ENCODE measurements at regions not wholly inside any gene's neighbourhood (a gene's known extent, or its start where the extent isn't known, plus 50 kb on each side); places are given as distances from the start of the nearest gene placed in this dataset.

GRCh38 chr3:41095702-41096101 lies 103.6 kb upstream of the CTNNB1 start:
- no peaks in the 10 kb centered on the region for H3K9me3 Mint-ChIP-seq
- CTCF ChIA-PET, result no interaction called here
- no peaks in the 10 kb centered on the region for H3K4me1 Mint-ChIP-seq
- H3K4me3 Mint-ChIP-seq, result no peak overlapping the region
- POLR2A ChIA-PET, result no interaction called here
- H3K27me3 Mint-ChIP-seq, result no peaks in the 10 kb centered on the region
- no peak for DNase-seq
- H3K27ac Mint-ChIP-seq, result no peak overlapping the region
- H3K36me3 Mint-ChIP-seq (ENCODE audit: low read depth), result no peaks in the 10 kb centered on the region

- ChIA-PET POLR2A (no interaction called here), CTCF (no interaction called here)
- no peaks in the 10 kb centered on the region for H3K36me3 Mint-ChIP-seq (ENCODE audit: low read depth)
- H3K4me1 Mint-ChIP-seq, result no peaks in the 10 kb centered on the region
- no peak overlapping the region for H3K27ac Mint-ChIP-seq
- no peaks in the 10 kb centered on the region for H3K9me3 Mint-ChIP-seq
- no peaks in the 10 kb centered on the region for H3K27me3 Mint-ChIP-seq
- no peak overlapping the region for H3K4me3 Mint-ChIP-seq
- DNase-seq, result no peak
These were observed 101.3 kb upstream of the CTNNB1 start for GRCh38 chr3:41097896-41098496.

GRCh38 chr3:41101231-41101630 lies 98.1 kb upstream of the CTNNB1 start:
- ChIA-PET CTCF (no interaction called here), POLR2A (no interaction called here)
- H3K4me1 Mint-ChIP-seq, result no peaks in the 10 kb centered on the region
- H3K4me3 Mint-ChIP-seq, result no peak overlapping the region
- H3K27me3 Mint-ChIP-seq, result no peaks in the 10 kb centered on the region
- no peak for DNase-seq
- no peaks in the 10 kb centered on the region for H3K36me3 Mint-ChIP-seq (ENCODE audit: low read depth)
- H3K9me3 Mint-ChIP-seq, result no peaks in the 10 kb centered on the region
- no peak overlapping the region for H3K27ac Mint-ChIP-seq

GRCh38 chr3:41102053-41102556 lies 97.2 kb upstream of the CTNNB1 start:
- POLR2A ChIA-PET, result no interaction called here
- DNase-seq, result no peak
- Mint-ChIP-seq H3K27me3 (peaks cover 1% of the 10 kb centered on the region), H3K9me3 (no peaks in the 10 kb centered on the region), H3K36me3 (ENCODE audit: low read depth) (no peaks in the 10 kb centered on the region), H3K27ac (no peak overlapping the region), H3K4me1 (no peaks in the 10 kb centered on the region), H3K4me3 (no peak overlapping the region)
- CTCF ChIA-PET, result no interaction called here

- Mint-ChIP-seq H3K27ac (no peak overlapping the region), H3K4me1 (no peaks in the 10 kb centered on the region), H3K36me3 (ENCODE audit: low read depth) (no peaks in the 10 kb centered on the region), H3K27me3 (peaks cover 4% of the 10 kb centered on the region), H3K9me3 (no peaks in the 10 kb centered on the region), H3K4me3 (no peak overlapping the region)
- ChIA-PET CTCF (no interaction called here), POLR2A (no interaction called here)
- DNase-seq, result no peak
These were observed 96.6 kb upstream of the CTNNB1 start for GRCh38 chr3:41102750-41103149.

- ChIA-PET POLR2A (no interaction called here), CTCF (no interaction called here)
- Mint-ChIP-seq H3K27me3 (peaks cover 4% of the 10 kb centered on the region), H3K27ac (no peak overlapping the region), H3K36me3 (ENCODE audit: low read depth) (no peaks in the 10 kb centered on the region), H3K9me3 (no peaks in the 10 kb centered on the region), H3K4me1 (no peaks in the 10 kb centered on the region), H3K4me3 (no peak overlapping the region)
- DNase-seq, result no peak
These were observed 96.1 kb upstream of the CTNNB1 start for GRCh38 chr3:41103200-41103599.

GRCh38 chr3:41104147-41104546 lies 95.2 kb upstream of the CTNNB1 start:
- no peaks in the 10 kb centered on the region for H3K4me1 Mint-ChIP-seq
- no peak for DNase-seq
- ChIA-PET POLR2A (interaction anchor here (0.6 kb wide), 1 partner anchor 764 kb away, joined by 3 read pairs; no protein-coding TSS in a partner anchor), CTCF (interaction anchor here (1.3 kb wide), 1 partner anchor 11 kb away, joined by 3 read pairs; no protein-coding TSS in a partner anchor)
- H3K27me3 Mint-ChIP-seq, result peaks cover 4% of the 10 kb centered on the region
- H3K4me3 Mint-ChIP-seq, result no peak overlapping the region
- H3K36me3 Mint-ChIP-seq (ENCODE audit: low read depth), result no peaks in the 10 kb centered on the region
- no peaks in the 10 kb centered on the region for H3K9me3 Mint-ChIP-seq
- H3K27ac Mint-ChIP-seq, result no peak overlapping the region

GRCh38 chr3:41106691-41107090 lies 92.6 kb upstream of the CTNNB1 start:
- Mint-ChIP-seq H3K4me3 (no peak overlapping the region), H3K27ac (no peak overlapping the region), H3K4me1 (no peaks in the 10 kb centered on the region), H3K36me3 (ENCODE audit: low read depth) (no peaks in the 10 kb centered on the region), H3K27me3 (peaks cover 4% of the 10 kb centered on the region), H3K9me3 (no peaks in the 10 kb centered on the region)
- DNase-seq, result no peak
- CTCF ChIA-PET, result no interaction called here
- POLR2A ChIA-PET, result no interaction called here

GRCh38 chr3:41111011-41111410 lies 88.3 kb upstream of the CTNNB1 start:
- ChIA-PET CTCF (no interaction called here), POLR2A (no interaction called here)
- H3K27ac Mint-ChIP-seq, result no peak overlapping the region
- H3K36me3 Mint-ChIP-seq (ENCODE audit: low read depth), result no peaks in the 10 kb centered on the region
- H3K4me3 Mint-ChIP-seq, result no peak overlapping the region
- peaks cover 4% of the 10 kb centered on the region for H3K27me3 Mint-ChIP-seq
- DNase-seq, result no peak
- H3K4me1 Mint-ChIP-seq, result no peaks in the 10 kb centered on the region
- no peaks in the 10 kb centered on the region for H3K9me3 Mint-ChIP-seq

- H3K9me3 Mint-ChIP-seq, result no peaks in the 10 kb centered on the region
- H3K27me3 Mint-ChIP-seq, result peaks cover 1% of the 10 kb centered on the region
- no peaks in the 10 kb centered on the region for H3K36me3 Mint-ChIP-seq (ENCODE audit: low read depth)
- H3K4me1 Mint-ChIP-seq, result peaks cover 13% of the 10 kb centered on the region
- H3K27ac Mint-ChIP-seq, result no peak overlapping the region
- no peak overlapping the region for H3K4me3 Mint-ChIP-seq
- ChIA-PET CTCF (no interaction called here), POLR2A (no interaction called here)
- DNase-seq, result no peak
These were observed 86.8 kb upstream of the CTNNB1 start for GRCh38 chr3:41112466-41112865.

GRCh38 chr3:41115069-41115468 lies 84.2 kb upstream of the CTNNB1 start:
- no peak overlapping the region for H3K4me3 Mint-ChIP-seq
- H3K27ac Mint-ChIP-seq, result no peak overlapping the region
- POLR2A ChIA-PET, result interaction anchor here (5.1 kb wide), 1 partner anchor 84 kb away, joined by 31 read pairs; the partner anchor contains the start of gene CTNNB1
- H3K4me1 Mint-ChIP-seq, result peaks cover 24% of the 10 kb centered on the region
- no peaks in the 10 kb centered on the region for H3K27me3 Mint-ChIP-seq
- H3K9me3 Mint-ChIP-seq, result no peaks in the 10 kb centered on the region
- H3K36me3 Mint-ChIP-seq (ENCODE audit: low read depth), result no peaks in the 10 kb centered on the region
- CTCF ChIA-PET, result interaction anchor here (0.7 kb wide), 1 partner anchor 10 kb away, joined by 3 read pairs; no protein-coding TSS in a partner anchor
- DNase-seq, result no peak

- Mint-ChIP-seq H3K27ac (peak overlapping the region; percentile 77), H3K9me3 (no peaks in the 10 kb centered on the region), H3K36me3 (ENCODE audit: low read depth) (no peaks in the 10 kb centered on the region), H3K27me3 (no peaks in the 10 kb centered on the region), H3K4me1 (peaks cover 24% of the 10 kb centered on the region), H3K4me3 (no peak overlapping the region)
- ChIA-PET CTCF (interaction anchor here (0.6 kb wide), 1 partner anchor 11 kb away, joined by 3 read pairs; no protein-coding TSS in a partner anchor), POLR2A (interaction anchor here (1.1 to 5.1 kb wide), 2 partner anchors 83 to 751 kb away, joined by 3 to 31 read pairs; partner anchors contain the start of gene CTNNB1)
- DNase-seq, result no peak
These were observed 82.5 kb upstream of the CTNNB1 start for GRCh38 chr3:41116851-41117250.

GRCh38 chr3:41117398-41117870 lies 81.9 kb upstream of the CTNNB1 start:
- no peak overlapping the region for H3K4me3 Mint-ChIP-seq
- peaks cover 24% of the 10 kb centered on the region for H3K4me1 Mint-ChIP-seq
- ChIA-PET CTCF (interaction anchor here (0.6 to 0.9 kb wide), 2 partner anchors 10 to 19 kb away, joined by 3 read pairs; no protein-coding TSS in a partner anchor), POLR2A (interaction anchor here (1.1 to 5.1 kb wide), 2 partner anchors 82 to 751 kb away, joined by 3 to 31 read pairs; partner anchors contain the start of gene CTNNB1)
- H3K27ac Mint-ChIP-seq, result peak overlapping the region; percentile 77
- DNase-seq, result peak; percentile 89
- H3K9me3 Mint-ChIP-seq, result no peaks in the 10 kb centered on the region
- H3K36me3 Mint-ChIP-seq (ENCODE audit: low read depth), result no peaks in the 10 kb centered on the region
- H3K27me3 Mint-ChIP-seq, result no peaks in the 10 kb centered on the region
